ENCODE measurements at regions not wholly inside any gene's neighbourhood (a gene's known extent, or its start where the extent isn't known, plus 50 kb on each side); places are given as distances from the start of the nearest gene placed in this dataset.

DNA sequence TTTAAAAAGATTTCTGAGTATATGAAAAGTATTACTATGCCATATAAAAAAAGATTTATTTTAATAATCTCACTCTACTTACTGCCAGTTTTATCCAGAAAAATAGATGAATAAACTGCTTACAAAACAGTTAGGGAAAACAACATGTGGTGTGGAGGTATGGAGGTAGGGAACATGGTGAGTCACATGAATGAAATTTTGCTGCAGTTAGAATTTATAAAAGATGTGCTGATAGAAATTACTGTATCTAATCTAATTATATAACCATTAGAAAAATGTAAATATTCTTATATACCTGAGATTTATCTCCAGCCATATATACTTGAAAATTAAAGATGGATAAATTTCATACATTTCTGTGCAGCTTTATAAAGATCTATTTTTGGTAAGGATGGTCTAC is 184.0 kb upstream of the ANK2 start:
- H3K9me3 Mint-ChIP-seq = peaks cover 0 to 2% of the 10 kb centered on the region in 2 experiments; a peak in 2 of 5 replicates
- peaks cover 0 to 5% (median 3%) of the 10 kb centered on the region in 3 experiments; a peak in 5 of 7 replicates for H3K36me3 Mint-ChIP-seq (ENCODE audit: insufficient read depth in 1 of 3, low read depth in 3 of 3)
- Histone ChIP-seq H3K27ac (ENCODE audit: insufficient read length, low read depth, low read length) (no peak overlapping the region), H4K20me1 (ENCODE audit: control insufficient read depth, insufficient read depth, insufficient read length) (no peaks in the 10 kb centered on the region), H4K8ac (replicated peaks; ENCODE audit: insufficient read length, low read depth, low read length) (no peak overlapping the region), H3K4me1 (ENCODE audit: insufficient read depth, low read length) (peaks cover 2% of the 10 kb centered on the region; the same call in 1 of the 2 replicates), H3T11ph (ENCODE audit: low read length) (no peak overlapping the region), H3K18ac (ENCODE audit: insufficient read length, low read depth, low read length) (no peak overlapping the region), H2BK120ac (ENCODE audit: low read depth, low read length, poor library complexity, severe bottlenecking) (no peak overlapping the region), H2BK15ac (ENCODE audit: low read depth, low read length) (no peak overlapping the region), H4K91ac (ENCODE audit: insufficient read length, low read depth, low read length) (no peak overlapping the region), H3K56ac (ENCODE audit: insufficient read length, low read depth, low read length) (no peak overlapping the region), H3K9me3 (ENCODE audit: control insufficient read depth, low read depth, low read length) (no peaks in the 10 kb centered on the region), H3K27me3 (ENCODE audit: insufficient read depth, low read length) (no peaks in the 10 kb centered on the region), H3K23me2 (ENCODE audit: insufficient read length, low read depth, low read length, poor library complexity, severe bottlenecking) (no peaks in the 10 kb centered on the region), H3K4me2 (ENCODE audit: insufficient read depth, insufficient read length, low read length) (no peak overlapping the region), H3K9ac (ENCODE audit: extremely low read depth, insufficient read length, low read length) (no peak overlapping the region), H3K4ac (ENCODE audit: low read depth, low read length) (no peak overlapping the region), H3K79me1 (ENCODE audit: insufficient read depth, low read depth, low read length, poor library complexity, severe bottlenecking) (peaks cover 3% of the 10 kb centered on the region), H2BK20ac (ENCODE audit: low read depth, low read length, poor library complexity, severe bottlenecking) (no peak overlapping the region), H3K23ac (ENCODE audit: insufficient read length, low read depth, low read length) (no peak overlapping the region), H3K14ac (ENCODE audit: insufficient read depth, low read length) (no peak overlapping the region), H2BK12ac (ENCODE audit: insufficient read length, low read depth, low read length) (no peak overlapping the region), H3K79me2 (ENCODE audit: insufficient read depth, low read length) (no peaks in the 10 kb centered on the region), H2BK5ac (ENCODE audit: insufficient read length, low read length) (no peak overlapping the region), H4K5ac (ENCODE audit: insufficient read length, low read depth, low read length) (no peak overlapping the region), H2AK5ac (ENCODE audit: insufficient read length, low read length) (no peak overlapping the region), H2AFZ (ENCODE audit: low read length) (no peak overlapping the region)
- H3K4me3 Mint-ChIP-seq = no peak overlapping the region
- peaks cover 18 to 22% of the 10 kb centered on the region in 2 experiments for H3K4me1 Mint-ChIP-seq
- TF ChIP-seq, protein P1, sequence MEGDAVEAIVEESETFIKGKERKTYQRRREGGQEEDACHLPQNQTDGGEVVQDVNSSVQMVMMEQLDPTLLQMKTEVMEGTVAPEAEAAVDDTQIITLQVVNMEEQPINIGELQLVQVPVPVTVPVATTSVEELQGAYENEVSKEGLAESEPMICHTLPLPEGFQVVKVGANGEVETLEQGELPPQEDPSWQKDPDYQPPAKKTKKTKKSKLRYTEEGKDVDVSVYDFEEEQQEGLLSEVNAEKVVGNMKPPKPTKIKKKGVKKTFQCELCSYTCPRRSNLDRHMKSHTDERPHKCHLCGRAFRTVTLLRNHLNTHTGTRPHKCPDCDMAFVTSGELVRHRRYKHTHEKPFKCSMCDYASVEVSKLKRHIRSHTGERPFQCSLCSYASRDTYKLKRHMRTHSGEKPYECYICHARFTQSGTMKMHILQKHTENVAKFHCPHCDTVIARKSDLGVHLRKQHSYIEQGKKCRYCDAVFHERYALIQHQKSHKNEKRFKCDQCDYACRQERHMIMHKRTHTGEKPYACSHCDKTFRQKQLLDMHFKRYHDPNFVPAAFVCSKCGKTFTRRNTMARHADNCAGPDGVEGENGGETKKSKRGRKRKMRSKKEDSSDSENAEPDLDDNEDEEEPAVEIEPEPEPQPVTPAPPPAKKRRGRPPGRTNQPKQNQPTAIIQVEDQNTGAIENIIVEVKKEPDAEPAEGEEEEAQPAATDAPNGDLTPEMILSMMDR (conservative IDR thresholded peaks at IDR 0.05) = no peak
- no peaks in the 10 kb centered on the region for H3K27me3 Mint-ChIP-seq (ENCODE audit: low read depth)
- DNase-seq = no peak
- H3K27ac Mint-ChIP-seq = no peak overlapping the region

Measured in H9 (cell line).